Stimulated activated CD4-positive, alpha-beta T cell treated with anti-CD3 and anti-CD28 coated beads, Interleukin-12 subunit alpha, Interleukin-12 subunit beta, amount 100 ng/mL, for 24 hours (primary cell): ENCODE measurements at regions not wholly inside any gene's neighbourhood (a gene's known extent, or its start where the extent isn't known, plus 50 kb on each side); places are given as distances from the start of the nearest gene placed in this dataset.

Experiments used
- DNase-seq, 2 experiments: peaks; one replicate each; pipeline ENCODE4 v3.0.0-alpha.2; 2020; ENCODE audit warnings: low read depth in 2 of 2

GRCh38 chr17:71142333-71142732, 973.0 kb downstream of the KCNJ2 start:
- DNase-seq, result no peak

GRCh38 chr17:71145486-71145885, 975.3 kb upstream of the SOX9 start:
- no peak for DNase-seq

GRCh38 chr17:71147906-71148305, 972.9 kb upstream of the SOX9 start:
- no peak for DNase-seq

- DNase-seq, result no peak
These were observed 971.2 kb upstream of the SOX9 start for GRCh38 chr17:71149607-71150006.

- no peak for DNase-seq
These were observed 963.5 kb upstream of the SOX9 start for GRCh38 chr17:71157297-71157696.

GRCh38 chr17:71158437-71158836, 962.4 kb upstream of the SOX9 start:
- no peak for DNase-seq

GRCh38 chr17:71163121-71163812, 957.6 kb upstream of the SOX9 start:
- DNase-seq, result no peak

GRCh38 chr17:71163813-71164122, 957.1 kb upstream of the SOX9 start:
- no peak for DNase-seq

GRCh38 chr17:71164561-71164960, 956.3 kb upstream of the SOX9 start:
- DNase-seq, result no peak

- DNase-seq, result no peak
These were observed 954.5 kb upstream of the SOX9 start for GRCh38 chr17:71166311-71166710.

- no peak for DNase-seq
These were observed 952.6 kb upstream of the SOX9 start for GRCh38 chr17:71168053-71168741.

- DNase-seq, result no peak
These were observed 950.8 kb upstream of the SOX9 start for GRCh38 chr17:71170070-71170469.

- DNase-seq, result no peak
These were observed 949.5 kb upstream of the SOX9 start for GRCh38 chr17:71171270-71171669.

- DNase-seq, result no peak
These were observed 946.8 kb upstream of the SOX9 start for GRCh38 chr17:71173991-71174390.

GRCh38 chr17:71176331-71176730, 944.5 kb upstream of the SOX9 start:
- DNase-seq, result no peak

GRCh38 chr17:71176928-71177443, 943.8 kb upstream of the SOX9 start:
- no peak for DNase-seq

GRCh38 chr17:71180801-71181385, 939.9 kb upstream of the SOX9 start:
- DNase-seq, result no peak

GRCh38 chr17:71183066-71183660, 937.7 kb upstream of the SOX9 start:
- no peak for DNase-seq

- no peak for DNase-seq
These were observed 936.1 kb upstream of the SOX9 start for GRCh38 chr17:71184716-71185115.

- DNase-seq, result no peak
These were observed 933.5 kb upstream of the SOX9 start for GRCh38 chr17:71187145-71187878.

- no peak for DNase-seq
These were observed 931.9 kb upstream of the SOX9 start for GRCh38 chr17:71188811-71189492.

GRCh38 chr17:71189493-71189831, 931.4 kb upstream of the SOX9 start:
- no peak for DNase-seq
